Transverse colon (tissue), 3 donors: ENCODE measurements at regions not wholly inside any gene's neighbourhood (a gene's known extent, or its start where the extent isn't known, plus 50 kb on each side); places are given as distances from the start of the nearest gene placed in this dataset.

Experiments used
- POLR2A ChIP-seq: fragments of 450-650 bp; IDR thresholded peaks from one replicate; pipeline ENCODE4 v1.6.1; 2016; ENCODE audit warnings: antibody characterized with exemption, mild to moderate bottlenecking, moderate library complexity
- TF ChIP-seq, protein P1 (sequence below), 5 experiments: fragments of 200-600 bp in 3 of 5; fragments of 450-650 bp in 2 of 5; sonication (generic) in 3 of 5; IDR thresholded peaks; 1 replicate in 2 of 5; 2 replicates in 3 of 5; pipeline ENCODE4 v1.5.1; 2016 to 2017; ENCODE audit warnings: antibody characterized with exemption in 5 of 5, inconsistent platforms in 3 of 5, mild to moderate bottlenecking in 2 of 5, moderate library complexity in 1 of 5

- TF ChIP-seq, protein P1, sequence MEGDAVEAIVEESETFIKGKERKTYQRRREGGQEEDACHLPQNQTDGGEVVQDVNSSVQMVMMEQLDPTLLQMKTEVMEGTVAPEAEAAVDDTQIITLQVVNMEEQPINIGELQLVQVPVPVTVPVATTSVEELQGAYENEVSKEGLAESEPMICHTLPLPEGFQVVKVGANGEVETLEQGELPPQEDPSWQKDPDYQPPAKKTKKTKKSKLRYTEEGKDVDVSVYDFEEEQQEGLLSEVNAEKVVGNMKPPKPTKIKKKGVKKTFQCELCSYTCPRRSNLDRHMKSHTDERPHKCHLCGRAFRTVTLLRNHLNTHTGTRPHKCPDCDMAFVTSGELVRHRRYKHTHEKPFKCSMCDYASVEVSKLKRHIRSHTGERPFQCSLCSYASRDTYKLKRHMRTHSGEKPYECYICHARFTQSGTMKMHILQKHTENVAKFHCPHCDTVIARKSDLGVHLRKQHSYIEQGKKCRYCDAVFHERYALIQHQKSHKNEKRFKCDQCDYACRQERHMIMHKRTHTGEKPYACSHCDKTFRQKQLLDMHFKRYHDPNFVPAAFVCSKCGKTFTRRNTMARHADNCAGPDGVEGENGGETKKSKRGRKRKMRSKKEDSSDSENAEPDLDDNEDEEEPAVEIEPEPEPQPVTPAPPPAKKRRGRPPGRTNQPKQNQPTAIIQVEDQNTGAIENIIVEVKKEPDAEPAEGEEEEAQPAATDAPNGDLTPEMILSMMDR (IDR thresholded peaks at IDR 0.05) = no peak
- no peak for TF ChIP-seq POLR2A
These were observed 207.4 kb upstream of the HES1 start for GRCh38 chr3:193928354-193929209.
